ENCODE measurements at regions not wholly inside any gene's neighbourhood (a gene's known extent, or its start where the extent isn't known, plus 50 kb on each side); places are given as distances from the start of the nearest gene placed in this dataset.

DNA sequence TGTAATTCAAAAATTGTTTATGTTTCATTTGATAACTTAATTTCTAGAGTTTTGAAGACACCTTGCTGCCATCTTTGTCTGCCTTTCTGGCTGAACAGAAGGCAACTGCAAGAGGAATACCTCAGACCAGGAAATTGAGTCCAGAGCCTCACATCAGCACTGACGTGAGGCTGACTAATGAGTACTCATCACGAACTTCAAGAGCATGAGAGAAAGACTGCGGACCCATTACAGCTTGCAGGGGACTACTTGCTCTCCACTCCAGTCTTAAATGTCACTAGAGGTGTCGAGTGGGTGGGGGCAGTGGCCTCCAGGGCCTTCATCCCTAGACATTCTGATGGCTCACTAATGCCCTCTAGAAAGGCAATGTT, 109.5 kb upstream of the SSTR4 start:
- H3K4me3 Mint-ChIP-seq: no peak overlapping the region
- H3K27me3 Mint-ChIP-seq (ENCODE audit: low read depth): no peaks in the 10 kb centered on the region
- no peak for DNase-seq
- H3K9me3 Mint-ChIP-seq: no peaks in the 10 kb centered on the region
- intact Hi-C loops (cut with micrococcal nuclease): no loop called here
- no peak overlapping the region for H3K27ac Mint-ChIP-seq
- CTCF ChIA-PET: interaction anchor here (0.6 kb wide), 1 partner anchor 47 kb away, joined by 3 read pairs; no protein-coding TSS in a partner anchor
- no peaks in the 10 kb centered on the region for H3K4me1 Mint-ChIP-seq (ENCODE audit: low read depth)
- no peaks in the 10 kb centered on the region for H3K36me3 Mint-ChIP-seq (ENCODE audit: low read depth)

GRCh38 chr20:22927537-22927936, 107.6 kb upstream of the SSTR4 start:
- no peak for DNase-seq
- no peaks in the 10 kb centered on the region for H3K4me1 Mint-ChIP-seq (ENCODE audit: low read depth)
- intact Hi-C loops (cut with micrococcal nuclease): no loop called here
- no peak overlapping the region for H3K4me3 Mint-ChIP-seq
- no peaks in the 10 kb centered on the region for H3K36me3 Mint-ChIP-seq (ENCODE audit: low read depth)
- H3K27me3 Mint-ChIP-seq (ENCODE audit: low read depth): no peaks in the 10 kb centered on the region
- CTCF ChIA-PET: interaction anchor here (1.1 kb wide), 1 partner anchor 308 kb away, joined by 3 read pairs; no protein-coding TSS in a partner anchor
- H3K9me3 Mint-ChIP-seq: no peaks in the 10 kb centered on the region
- H3K27ac Mint-ChIP-seq: no peak overlapping the region

GRCh38 chr20:22928679-22929078, 106.4 kb upstream of the SSTR4 start:
- no peaks in the 10 kb centered on the region for H3K9me3 Mint-ChIP-seq
- H3K27me3 Mint-ChIP-seq (ENCODE audit: low read depth): no peaks in the 10 kb centered on the region
- intact Hi-C loops (cut with micrococcal nuclease): no loop called here
- CTCF ChIA-PET: interaction anchor here (1.1 kb wide), 1 partner anchor 307 kb away, joined by 3 read pairs; no protein-coding TSS in a partner anchor
- no peaks in the 10 kb centered on the region for H3K36me3 Mint-ChIP-seq (ENCODE audit: low read depth)
- H3K27ac Mint-ChIP-seq: no peak overlapping the region
- no peak for DNase-seq
- H3K4me3 Mint-ChIP-seq: no peak overlapping the region
- H3K4me1 Mint-ChIP-seq (ENCODE audit: low read depth): no peaks in the 10 kb centered on the region

- H3K36me3 Mint-ChIP-seq (ENCODE audit: low read depth): no peaks in the 10 kb centered on the region
- DNase-seq: no peak
- no peaks in the 10 kb centered on the region for H3K4me1 Mint-ChIP-seq (ENCODE audit: low read depth)
- H3K4me3 Mint-ChIP-seq: no peak overlapping the region
- no peaks in the 10 kb centered on the region for H3K9me3 Mint-ChIP-seq
- H3K27me3 Mint-ChIP-seq (ENCODE audit: low read depth): no peaks in the 10 kb centered on the region
- intact Hi-C loops (cut with micrococcal nuclease): no loop called here
- CTCF ChIA-PET: no interaction called here
- no peak overlapping the region for H3K27ac Mint-ChIP-seq
Observed at GRCh38 chr20:22929661-22930060, 105.5 kb upstream of the SSTR4 start.

- intact Hi-C loops (cut with micrococcal nuclease): no loop called here
- H3K9me3 Mint-ChIP-seq: no peaks in the 10 kb centered on the region
- CTCF ChIA-PET: no interaction called here
- H3K36me3 Mint-ChIP-seq (ENCODE audit: low read depth): no peaks in the 10 kb centered on the region
- DNase-seq: no peak
- no peak overlapping the region for H3K4me3 Mint-ChIP-seq
- no peaks in the 10 kb centered on the region for H3K27me3 Mint-ChIP-seq (ENCODE audit: low read depth)
- no peak overlapping the region for H3K27ac Mint-ChIP-seq
- H3K4me1 Mint-ChIP-seq (ENCODE audit: low read depth): no peaks in the 10 kb centered on the region
Observed at GRCh38 chr20:22931653-22932608, 103.2 kb upstream of the SSTR4 start.

- no peak for DNase-seq
- H3K36me3 Mint-ChIP-seq (ENCODE audit: low read depth): no peaks in the 10 kb centered on the region
- no peaks in the 10 kb centered on the region for H3K9me3 Mint-ChIP-seq
- CTCF ChIA-PET: no interaction called here
- no peaks in the 10 kb centered on the region for H3K27me3 Mint-ChIP-seq (ENCODE audit: low read depth)
- intact Hi-C loops (cut with micrococcal nuclease): no loop called here
- H3K27ac Mint-ChIP-seq: no peak overlapping the region
- no peak overlapping the region for H3K4me3 Mint-ChIP-seq
- no peaks in the 10 kb centered on the region for H3K4me1 Mint-ChIP-seq (ENCODE audit: low read depth)
Observed at GRCh38 chr20:22939181-22939580, 95.9 kb upstream of the SSTR4 start.

- H3K9me3 Mint-ChIP-seq: no peaks in the 10 kb centered on the region
- CTCF ChIA-PET: no interaction called here
- H3K4me3 Mint-ChIP-seq: no peak overlapping the region
- no peak for DNase-seq
- no peak overlapping the region for H3K27ac Mint-ChIP-seq
- no peaks in the 10 kb centered on the region for H3K36me3 Mint-ChIP-seq (ENCODE audit: low read depth)
- intact Hi-C loops (cut with micrococcal nuclease): no loop called here
- no peaks in the 10 kb centered on the region for H3K27me3 Mint-ChIP-seq (ENCODE audit: low read depth)
- H3K4me1 Mint-ChIP-seq (ENCODE audit: low read depth): no peaks in the 10 kb centered on the region
Observed at GRCh38 chr20:22940350-22940749, 94.8 kb upstream of the SSTR4 start.

GRCh38 chr20:22941550-22941949, 93.6 kb upstream of the SSTR4 start:
- no peak overlapping the region for H3K27ac Mint-ChIP-seq
- intact Hi-C loops (cut with micrococcal nuclease): no loop called here
- no peaks in the 10 kb centered on the region for H3K27me3 Mint-ChIP-seq (ENCODE audit: low read depth)
- no peaks in the 10 kb centered on the region for H3K36me3 Mint-ChIP-seq (ENCODE audit: low read depth)
- H3K4me3 Mint-ChIP-seq: no peak overlapping the region
- no peak for DNase-seq
- H3K4me1 Mint-ChIP-seq (ENCODE audit: low read depth): no peaks in the 10 kb centered on the region
- no peaks in the 10 kb centered on the region for H3K9me3 Mint-ChIP-seq
- CTCF ChIA-PET: no interaction called here

GRCh38 chr20:22942742-22943141, 92.4 kb upstream of the SSTR4 start:
- H3K9me3 Mint-ChIP-seq: no peaks in the 10 kb centered on the region
- H3K4me1 Mint-ChIP-seq (ENCODE audit: low read depth): no peaks in the 10 kb centered on the region
- no peaks in the 10 kb centered on the region for H3K27me3 Mint-ChIP-seq (ENCODE audit: low read depth)
- H3K27ac Mint-ChIP-seq: no peak overlapping the region
- CTCF ChIA-PET: no interaction called here
- intact Hi-C loops (cut with micrococcal nuclease): no loop called here
- no peak overlapping the region for H3K4me3 Mint-ChIP-seq
- no peak for DNase-seq
- no peaks in the 10 kb centered on the region for H3K36me3 Mint-ChIP-seq (ENCODE audit: low read depth)

GRCh38 chr20:22944062-22944461, 91.0 kb upstream of the SSTR4 start:
- no peak overlapping the region for H3K27ac Mint-ChIP-seq
- peaks cover 3% of the 10 kb centered on the region for H3K27me3 Mint-ChIP-seq (ENCODE audit: low read depth)
- no peak overlapping the region for H3K4me3 Mint-ChIP-seq
- intact Hi-C loops (cut with micrococcal nuclease): no loop called here
- no peaks in the 10 kb centered on the region for H3K4me1 Mint-ChIP-seq (ENCODE audit: low read depth)
- H3K36me3 Mint-ChIP-seq (ENCODE audit: low read depth): no peaks in the 10 kb centered on the region
- DNase-seq: no peak
- no peaks in the 10 kb centered on the region for H3K9me3 Mint-ChIP-seq
- CTCF ChIA-PET: no interaction called here

DNA sequence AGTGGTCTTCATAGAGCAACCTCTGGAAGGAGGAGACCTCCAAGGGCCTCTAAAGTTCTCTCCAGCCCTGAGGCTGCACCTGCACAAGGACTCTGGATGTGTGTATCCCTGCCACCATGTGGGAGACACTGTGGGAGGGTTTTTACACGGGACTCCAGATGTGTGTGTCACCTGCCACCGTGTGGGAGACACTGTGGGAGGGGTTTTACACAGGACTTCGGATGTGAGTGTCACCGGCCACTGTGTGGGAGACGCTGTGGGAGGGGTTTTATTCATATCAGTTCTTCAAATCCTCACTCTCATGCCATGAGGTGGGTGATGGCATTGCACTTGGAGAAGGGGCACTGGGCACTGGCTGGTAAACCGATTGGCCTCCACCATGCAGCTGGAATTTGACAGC, 90.2 kb upstream of the SSTR4 start:
- H3K36me3 Mint-ChIP-seq (ENCODE audit: low read depth): no peaks in the 10 kb centered on the region
- DNase-seq: no peak
- H3K4me1 Mint-ChIP-seq (ENCODE audit: low read depth): no peaks in the 10 kb centered on the region
- no peak overlapping the region for H3K4me3 Mint-ChIP-seq
- no peaks in the 10 kb centered on the region for H3K9me3 Mint-ChIP-seq
- H3K27ac Mint-ChIP-seq: no peak overlapping the region
- CTCF ChIA-PET: no interaction called here
- H3K27me3 Mint-ChIP-seq (ENCODE audit: low read depth): peaks cover 3% of the 10 kb centered on the region
- intact Hi-C loops (cut with micrococcal nuclease): no loop called here

- Mint-ChIP-seq H3K27me3 (ENCODE audit: low read depth) (peaks cover 3% of the 10 kb centered on the region), H3K9me3 (no peaks in the 10 kb centered on the region), H3K4me1 (ENCODE audit: low read depth) (no peaks in the 10 kb centered on the region), H3K36me3 (ENCODE audit: low read depth) (no peaks in the 10 kb centered on the region), H3K4me3 (no peak overlapping the region), H3K27ac (no peak overlapping the region)
- CTCF ChIA-PET: no interaction called here
- no peak for DNase-seq
- intact Hi-C loops (cut with micrococcal nuclease): no loop called here
Observed at GRCh38 chr20:22946596-22946995, 88.5 kb upstream of the SSTR4 start.

DNA sequence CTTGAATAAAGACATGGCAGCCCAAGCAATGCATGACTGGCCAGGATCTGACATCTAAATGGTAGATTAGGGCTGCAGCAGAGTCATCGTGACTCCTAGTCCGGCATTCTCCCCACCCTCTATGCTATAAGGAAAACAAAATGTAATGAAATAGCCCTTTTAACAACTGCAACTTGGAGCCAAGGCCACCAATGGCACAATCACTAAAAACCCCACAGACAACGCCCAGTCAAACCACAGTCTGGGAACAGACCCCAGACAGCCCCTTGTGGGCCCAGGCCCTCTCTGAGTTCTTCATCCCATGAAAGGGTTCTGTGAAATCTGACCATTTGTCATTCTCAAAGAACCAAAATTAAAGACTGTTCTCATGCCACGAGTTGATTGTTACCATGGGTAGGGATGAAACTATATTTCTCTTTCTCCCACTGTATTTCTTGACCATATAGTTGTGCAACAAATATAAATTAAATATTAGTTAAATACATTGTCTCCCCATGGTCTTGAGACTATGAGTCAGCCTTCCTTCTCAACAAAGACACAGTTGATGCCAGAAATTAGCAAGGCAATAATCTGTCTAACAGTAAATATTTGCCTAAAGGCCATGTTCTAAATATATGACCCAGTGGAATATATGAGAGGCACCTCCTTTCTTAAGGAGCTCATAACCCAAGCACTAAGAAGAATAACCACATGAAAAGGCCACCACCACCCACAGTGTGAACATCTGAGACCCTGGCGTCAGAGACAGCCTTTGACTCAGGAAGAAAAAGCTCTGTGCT, 85.6 kb upstream of the SSTR4 start:
- H3K9me3 Mint-ChIP-seq: no peaks in the 10 kb centered on the region
- no peaks in the 10 kb centered on the region for H3K4me1 Mint-ChIP-seq (ENCODE audit: low read depth)
- CTCF ChIA-PET: no interaction called here
- no peak for DNase-seq
- intact Hi-C loops (cut with micrococcal nuclease): no loop called here
- no peak overlapping the region for H3K4me3 Mint-ChIP-seq
- no peaks in the 10 kb centered on the region for H3K36me3 Mint-ChIP-seq (ENCODE audit: low read depth)
- no peak overlapping the region for H3K27ac Mint-ChIP-seq
- peaks cover 3% of the 10 kb centered on the region for H3K27me3 Mint-ChIP-seq (ENCODE audit: low read depth)

All from activated naive CD4-positive, alpha-beta T cell treated with anti-CD3 and anti-CD28 coated beads for 36 hours (primary cell).